Fibroblast of pulmonary artery (primary cell): ENCODE measurements at regions not wholly inside any gene's neighbourhood (a gene's known extent, or its start where the extent isn't known, plus 50 kb on each side); places are given as distances from the start of the nearest gene placed in this dataset.

Source experiments
- DNase-seq: peaks from one replicate; pipeline ENCODE4 v3.0.0-alpha.2; 2010; ENCODE audit warnings: low read depth
- H3K4me3 ChIP-seq: replicated peaks from 2 replicates; pipeline ENCODE4 v1.5.1; 2011; ENCODE audit warnings: low read depth, mild to moderate bottlenecking, control low read depth, low read length, moderate library complexity
- TF ChIP-seq, protein P1 (sequence below): IDR thresholded peaks from 2 replicates; pipeline ENCODE4 v1.5.1; 2011; ENCODE audit warnings: mild to moderate bottlenecking, control low read depth, low read length, inconsistent platforms; ENCODE audit errors: missing control alignments

DNA sequence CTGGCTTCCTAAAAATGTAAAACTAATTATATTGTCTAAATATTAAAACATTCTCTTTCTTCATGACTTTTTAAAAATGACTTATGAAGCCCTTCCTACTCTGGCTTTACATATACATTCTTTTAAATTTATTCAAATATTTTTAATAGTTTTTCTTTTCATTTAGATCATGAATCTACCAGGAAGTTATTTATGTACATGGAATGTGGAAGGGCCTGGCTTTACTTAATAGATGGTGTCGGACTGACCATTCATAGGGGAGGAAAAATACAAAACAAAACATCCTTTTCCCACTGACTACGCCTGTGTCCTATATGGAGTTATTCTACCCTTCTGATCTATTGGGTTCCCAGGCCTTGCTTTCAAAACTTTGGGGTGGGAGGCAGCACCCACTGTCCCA, 129.8 kb downstream of the MACROH2A1 start:
- TF ChIP-seq, protein P1, sequence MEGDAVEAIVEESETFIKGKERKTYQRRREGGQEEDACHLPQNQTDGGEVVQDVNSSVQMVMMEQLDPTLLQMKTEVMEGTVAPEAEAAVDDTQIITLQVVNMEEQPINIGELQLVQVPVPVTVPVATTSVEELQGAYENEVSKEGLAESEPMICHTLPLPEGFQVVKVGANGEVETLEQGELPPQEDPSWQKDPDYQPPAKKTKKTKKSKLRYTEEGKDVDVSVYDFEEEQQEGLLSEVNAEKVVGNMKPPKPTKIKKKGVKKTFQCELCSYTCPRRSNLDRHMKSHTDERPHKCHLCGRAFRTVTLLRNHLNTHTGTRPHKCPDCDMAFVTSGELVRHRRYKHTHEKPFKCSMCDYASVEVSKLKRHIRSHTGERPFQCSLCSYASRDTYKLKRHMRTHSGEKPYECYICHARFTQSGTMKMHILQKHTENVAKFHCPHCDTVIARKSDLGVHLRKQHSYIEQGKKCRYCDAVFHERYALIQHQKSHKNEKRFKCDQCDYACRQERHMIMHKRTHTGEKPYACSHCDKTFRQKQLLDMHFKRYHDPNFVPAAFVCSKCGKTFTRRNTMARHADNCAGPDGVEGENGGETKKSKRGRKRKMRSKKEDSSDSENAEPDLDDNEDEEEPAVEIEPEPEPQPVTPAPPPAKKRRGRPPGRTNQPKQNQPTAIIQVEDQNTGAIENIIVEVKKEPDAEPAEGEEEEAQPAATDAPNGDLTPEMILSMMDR = no peak
- DNase-seq = peak; percentile 20
- no peak overlapping the region for H3K4me3 ChIP-seq

GRCh38 chr5:135266975-135267374, 132.1 kb downstream of the MACROH2A1 start:
- DNase-seq = no peak
- no peak overlapping the region for H3K4me3 ChIP-seq
- TF ChIP-seq, protein P1 = no peak

- no peak overlapping the region for H3K4me3 ChIP-seq
- no peak for DNase-seq
- TF ChIP-seq, protein P1 = no peak
Measured at GRCh38 chr5:135266303-135266635, 132.8 kb downstream of the MACROH2A1 start.

DNA sequence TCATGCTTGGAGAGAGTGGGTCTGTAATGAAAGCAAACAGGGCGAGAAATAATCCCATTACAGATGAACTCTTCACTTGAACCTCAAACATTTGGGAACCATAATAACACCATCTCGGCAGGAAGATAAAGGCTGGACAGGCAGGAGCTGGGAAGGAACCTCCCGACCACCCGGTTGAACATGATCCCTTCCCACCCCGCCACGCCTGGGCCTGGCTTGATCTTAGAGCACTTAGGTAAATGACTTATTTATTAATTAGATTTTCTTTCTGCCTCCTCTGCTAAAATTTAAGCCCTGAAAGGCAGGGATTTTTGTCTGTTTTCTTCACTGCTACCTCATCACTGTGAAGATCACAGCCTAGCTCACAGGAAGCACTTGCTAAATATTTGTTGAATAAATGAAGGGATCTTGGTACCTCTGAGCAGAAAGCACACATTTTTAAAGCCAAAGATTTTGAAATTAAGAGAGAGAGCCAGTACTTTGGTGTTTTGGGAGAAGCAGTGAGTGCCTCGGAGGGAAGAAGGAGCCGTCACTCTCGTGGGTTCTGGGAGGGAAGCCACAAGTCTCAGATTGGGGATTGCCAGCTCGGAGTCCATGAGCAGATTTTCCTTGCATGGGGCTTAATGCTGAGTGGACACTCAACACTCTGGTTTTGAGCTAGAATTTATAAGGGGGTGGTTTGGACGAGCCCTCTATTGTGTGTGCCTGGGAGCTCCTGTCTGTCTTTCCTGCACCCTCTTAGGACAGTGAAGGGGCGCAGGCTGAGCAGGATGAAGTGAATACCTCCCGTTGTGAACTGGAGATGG, 133.3 kb downstream of the MACROH2A1 start:
- DNase-seq = no peak
- H3K4me3 ChIP-seq = no peak overlapping the region
- TF ChIP-seq, protein P1 = no peak

- no peak for DNase-seq
- TF ChIP-seq, protein P1 = no peak
- H3K4me3 ChIP-seq = no peak overlapping the region
Measured at GRCh38 chr5:135264451-135265440, 134.3 kb downstream of the MACROH2A1 start.

DNA sequence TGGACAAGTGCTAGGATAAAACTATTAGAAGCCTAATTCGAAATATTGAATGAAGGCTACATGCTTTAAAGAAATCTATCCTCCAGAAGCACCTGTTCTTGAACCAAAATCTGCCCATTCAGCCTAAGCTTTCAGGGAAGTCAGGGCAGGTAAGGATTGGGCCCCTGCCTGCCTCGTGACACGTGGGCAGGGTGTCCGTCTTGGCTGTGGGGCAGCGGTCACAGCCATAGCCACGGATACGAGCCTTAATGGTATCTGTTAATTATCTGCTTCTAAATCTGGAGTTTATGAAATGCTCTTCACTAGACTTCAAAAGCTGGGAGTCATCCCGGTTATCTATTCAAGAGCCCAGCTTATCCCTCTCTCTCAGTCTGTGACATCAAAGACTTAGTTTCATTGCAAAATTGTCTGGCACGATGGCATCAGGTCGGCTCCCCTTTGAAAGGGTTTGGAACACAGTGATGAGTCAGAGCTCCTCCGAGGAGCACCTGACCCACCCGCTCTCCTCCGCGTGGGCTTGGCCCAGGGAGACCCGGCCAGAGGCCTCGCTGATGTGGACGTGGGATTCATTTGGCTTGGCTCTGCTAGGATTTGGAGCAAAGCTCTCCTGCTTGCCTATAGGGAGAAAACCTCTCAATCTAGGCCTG, 135.9 kb downstream of the MACROH2A1 start:
- no peak for DNase-seq
- TF ChIP-seq, protein P1 = no peak
- H3K4me3 ChIP-seq = no peak overlapping the region
